ENCODE measurements at regions not wholly inside any gene's neighbourhood (a gene's known extent, or its start where the extent isn't known, plus 50 kb on each side); places are given as distances from the start of the nearest gene placed in this dataset.
"Not testable (repeated sequence)": the region's sequence is repeated elsewhere in the genome, so short reads cannot be mapped to it uniquely, and the experiment has no call there.

DNA sequence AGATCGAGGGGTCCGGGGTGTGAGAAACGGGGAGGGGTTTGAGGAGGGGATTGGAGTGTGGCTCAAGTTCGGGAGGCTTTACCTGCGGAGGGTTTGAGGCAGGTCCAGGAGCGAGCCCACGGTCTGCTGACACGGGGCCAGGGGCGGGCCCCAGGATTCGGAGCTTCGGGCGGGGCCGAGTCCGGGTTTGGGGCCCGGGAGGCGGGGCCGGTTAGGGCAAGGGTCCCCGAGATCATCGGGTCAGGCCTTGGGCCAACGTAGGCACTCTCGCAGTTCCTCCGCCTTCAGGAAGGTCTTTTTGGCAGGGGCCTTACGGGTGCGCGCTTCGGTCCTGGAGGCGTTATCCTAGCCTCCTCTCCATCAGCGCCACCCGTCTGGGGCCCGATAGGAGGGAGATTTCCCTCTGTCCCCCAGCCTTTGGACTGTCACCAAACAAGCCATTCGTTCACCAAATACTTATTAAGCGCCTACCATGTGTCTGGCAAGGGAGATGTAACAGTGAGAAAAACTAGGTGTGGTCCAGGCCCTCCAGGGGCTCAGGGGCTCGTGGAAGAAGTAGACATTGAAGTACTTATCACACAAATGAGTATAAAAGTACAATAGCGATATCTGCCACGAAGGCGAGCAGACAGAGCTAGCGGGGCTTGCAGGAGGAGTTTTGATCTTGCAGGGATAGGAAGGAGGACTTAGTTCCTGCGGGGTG lies 190.1 kb downstream of the ADRA2C start:
- peak overlapping the region; percentile 75 for H3K4me3 ChIP-seq (ENCODE audit: low read depth, low read length)
- POLR2A ChIA-PET; H3K36me3 ChIP-seq (ENCODE audit: control insufficient read depth, insufficient read depth, low read length); DNase-seq (ENCODE audit: low read depth); H3K27me3 ChIP-seq (ENCODE audit: control insufficient read depth, insufficient read depth, low read length); CTCF ChIA-PET: not testable (repeated sequence)

DNA sequence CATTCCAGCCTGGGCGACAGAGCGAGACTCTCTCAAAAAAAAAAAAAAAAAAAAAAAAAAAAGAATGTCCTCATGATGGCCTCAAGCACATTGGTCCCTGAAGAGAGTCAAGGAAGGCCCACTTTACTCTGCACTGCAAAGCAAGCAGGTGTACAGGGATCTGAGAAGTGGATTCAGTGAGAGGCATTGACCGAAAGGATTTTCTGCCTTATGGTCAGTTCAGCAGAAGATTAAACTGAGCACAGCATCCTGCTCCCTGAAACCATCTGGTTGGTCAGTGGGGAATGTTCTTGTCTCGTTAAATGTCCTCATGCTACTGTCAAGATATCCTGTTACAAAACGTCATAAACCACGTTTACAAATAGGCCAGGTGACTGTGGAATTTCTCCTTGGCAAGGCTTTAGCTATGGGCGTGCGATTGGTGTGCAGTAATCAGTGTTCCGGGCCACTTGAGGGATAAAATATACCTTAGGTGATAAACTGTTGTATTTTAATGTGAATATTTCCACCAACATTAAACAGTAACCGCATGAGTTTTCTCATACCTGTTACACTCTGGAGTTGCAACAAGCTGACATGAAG lies 195.0 kb downstream of the ADRA2C start:
- H3K4me3 ChIP-seq (ENCODE audit: low read depth, low read length); H3K27me3 ChIP-seq (ENCODE audit: control insufficient read depth, insufficient read depth, low read length); CTCF ChIA-PET; POLR2A ChIA-PET; H3K36me3 ChIP-seq (ENCODE audit: control insufficient read depth, insufficient read depth, low read length); DNase-seq (ENCODE audit: low read depth): not testable (repeated sequence)

DNA sequence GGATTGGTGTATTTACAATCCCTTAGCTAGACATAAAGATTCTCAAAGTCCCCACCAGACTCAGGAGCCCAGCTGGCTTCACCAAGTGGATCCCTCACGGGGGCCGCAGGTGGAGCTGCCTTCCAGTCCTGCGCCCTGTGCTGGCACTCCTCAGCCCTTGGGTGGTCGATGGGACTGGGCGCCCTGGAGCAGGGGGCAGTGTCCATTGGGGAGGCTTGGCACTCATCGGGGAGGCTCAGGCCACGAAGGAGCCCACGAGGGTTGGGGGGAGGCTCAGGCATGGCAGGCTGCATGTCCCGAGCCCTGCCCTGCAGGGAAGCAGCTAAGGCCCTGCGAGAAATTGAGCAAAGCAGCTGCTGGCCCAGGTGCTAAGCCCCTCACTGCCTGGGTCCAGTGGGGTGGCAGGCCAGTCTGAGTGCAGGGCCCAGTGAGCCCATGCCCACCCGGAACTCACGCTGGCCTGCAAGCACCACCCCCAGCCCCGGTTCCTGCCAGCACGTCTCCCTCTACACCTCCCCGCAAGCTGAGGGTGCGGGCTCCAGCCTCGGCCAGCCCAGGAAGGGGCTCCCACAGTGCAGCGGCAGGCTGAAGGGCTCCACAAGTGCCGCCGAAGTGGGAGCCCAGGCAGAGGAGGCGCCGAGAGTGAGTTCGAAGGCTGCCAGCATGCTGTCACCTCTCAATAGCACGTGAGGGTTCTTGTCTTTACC lies 198.5 kb downstream of the ADRA2C start:
- H3K36me3 ChIP-seq (ENCODE audit: control insufficient read depth, insufficient read depth, low read length); POLR2A ChIA-PET; DNase-seq (ENCODE audit: low read depth); H3K4me3 ChIP-seq (ENCODE audit: low read depth, low read length); CTCF ChIA-PET; H3K27me3 ChIP-seq (ENCODE audit: control insufficient read depth, insufficient read depth, low read length): not testable (repeated sequence)

DNA sequence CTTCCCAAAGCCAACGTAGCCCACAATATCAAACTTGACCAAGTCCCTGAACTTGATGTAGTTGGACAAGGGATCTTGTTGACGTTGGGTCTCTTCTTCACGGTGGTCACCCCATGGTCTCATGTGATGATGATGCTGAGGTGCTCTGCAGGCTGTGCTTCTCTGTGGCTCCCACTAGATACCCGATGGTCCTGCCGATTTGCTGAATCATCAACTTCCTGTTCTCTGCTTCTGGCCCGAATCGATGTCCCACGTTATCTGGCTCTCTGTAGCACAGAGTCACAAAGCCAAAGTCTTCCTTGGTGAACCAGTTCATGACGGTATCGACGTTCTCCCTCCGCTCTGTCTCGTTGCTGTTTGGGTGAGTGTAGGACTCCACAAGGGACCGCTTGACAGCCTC lies 201.0 kb downstream of the ADRA2C start:
- CTCF ChIA-PET; H3K27me3 ChIP-seq (ENCODE audit: control insufficient read depth, insufficient read depth, low read length): not testable (repeated sequence)

DNA sequence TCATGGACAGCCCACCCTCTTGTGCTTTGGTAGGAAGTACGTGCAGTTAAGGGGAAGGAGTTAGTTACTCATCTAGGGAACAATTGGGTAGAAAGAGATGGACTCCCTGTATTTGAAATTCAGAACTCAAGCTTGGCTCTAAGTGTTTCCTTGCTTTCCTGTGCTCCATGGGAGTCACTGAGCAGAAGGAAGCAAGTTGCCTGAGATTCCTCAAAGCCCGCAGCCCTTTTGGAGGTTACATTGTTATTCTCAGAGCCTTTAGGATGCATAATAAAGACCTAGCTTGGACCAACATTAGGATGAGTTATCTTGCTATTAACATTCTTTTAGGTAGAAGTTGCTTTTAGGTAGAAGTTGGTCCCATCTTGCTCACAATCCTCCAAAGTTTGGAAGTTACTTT lies 206.4 kb downstream of the ADRA2C start:
- CTCF ChIA-PET: not testable (repeated sequence)

More for the DNA sequence above, 201.0 kb downstream of the ADRA2C start:
- H3K4me3 ChIP-seq (ENCODE audit: low read depth, low read length); POLR2A ChIA-PET; DNase-seq (ENCODE audit: low read depth); H3K36me3 ChIP-seq (ENCODE audit: control insufficient read depth, insufficient read depth, low read length): not testable (repeated sequence)

DNA sequence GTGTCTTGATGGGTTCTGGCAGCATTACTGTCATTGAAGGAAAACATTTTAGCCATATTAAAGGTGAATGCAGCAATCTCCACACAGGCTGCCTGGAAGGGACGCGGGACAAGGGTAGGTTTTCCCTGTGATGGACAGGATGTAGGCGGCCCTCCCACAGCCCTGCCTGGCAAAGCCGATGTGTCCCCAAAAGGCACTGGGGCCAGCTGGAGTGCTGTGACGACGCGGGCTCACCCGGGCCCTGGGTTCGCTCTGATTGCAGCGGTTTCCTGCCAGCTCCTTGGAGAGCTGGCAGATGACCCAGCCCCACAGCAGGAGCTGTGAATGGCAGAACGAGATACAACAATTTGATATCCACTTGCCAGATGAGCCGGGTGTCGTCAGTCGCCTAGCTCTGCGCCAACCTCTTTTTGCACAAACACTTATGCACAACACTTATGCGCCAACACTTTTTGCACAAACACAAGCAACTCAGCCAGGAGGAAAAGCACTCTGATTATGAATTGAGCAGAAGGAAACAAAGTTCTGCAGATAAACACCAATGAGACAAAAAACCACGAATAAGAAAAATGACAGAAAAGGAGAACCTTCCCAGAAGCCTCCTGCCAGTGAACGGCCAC lies 207.5 kb downstream of the ADRA2C start:
- POLR2A ChIA-PET; CTCF ChIA-PET; DNase-seq (ENCODE audit: low read depth); H3K4me3 ChIP-seq (ENCODE audit: low read depth, low read length); H3K36me3 ChIP-seq (ENCODE audit: control insufficient read depth, insufficient read depth, low read length); H3K27me3 ChIP-seq (ENCODE audit: control insufficient read depth, insufficient read depth, low read length): not testable (repeated sequence)

More for the DNA sequence above, 206.4 kb downstream of the ADRA2C start:
- H3K36me3 ChIP-seq (ENCODE audit: control insufficient read depth, insufficient read depth, low read length); H3K4me3 ChIP-seq (ENCODE audit: low read depth, low read length); H3K27me3 ChIP-seq (ENCODE audit: control insufficient read depth, insufficient read depth, low read length); DNase-seq (ENCODE audit: low read depth); POLR2A ChIA-PET: not testable (repeated sequence)

DNA sequence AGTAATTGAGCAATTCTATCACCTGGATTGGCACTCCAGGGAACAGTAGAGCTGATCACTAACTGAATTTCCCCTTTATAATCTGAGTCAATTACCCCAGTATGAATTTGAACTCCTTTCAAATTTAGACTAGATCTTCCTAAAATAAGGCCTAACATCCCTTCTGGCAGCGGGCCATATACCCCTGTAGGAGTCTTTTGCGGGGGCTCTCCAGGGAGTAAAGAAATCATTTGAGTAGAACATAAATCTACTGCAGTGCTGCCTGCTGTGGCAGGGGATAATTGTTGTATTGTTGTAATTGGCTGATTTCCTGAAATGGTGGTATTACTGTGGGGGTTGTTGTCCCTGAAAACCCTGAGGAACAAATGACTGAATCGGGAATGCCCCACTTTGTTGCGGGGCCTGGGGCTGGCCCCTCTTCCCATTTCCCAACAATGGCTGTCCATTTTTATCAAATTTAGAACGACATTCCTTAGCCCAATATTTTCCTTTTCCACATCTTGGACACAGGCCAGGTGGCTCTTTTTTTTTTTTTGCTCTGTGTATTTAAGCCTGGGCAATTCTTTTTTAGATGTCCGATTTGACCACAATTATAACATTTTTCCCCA lies 217.4 kb downstream of the ADRA2C start:
- CTCF ChIA-PET; H3K36me3 ChIP-seq (ENCODE audit: control insufficient read depth, insufficient read depth, low read length); POLR2A ChIA-PET; H3K27me3 ChIP-seq (ENCODE audit: control insufficient read depth, insufficient read depth, low read length); H3K4me3 ChIP-seq (ENCODE audit: low read depth, low read length); DNase-seq (ENCODE audit: low read depth): not testable (repeated sequence)

DNA sequence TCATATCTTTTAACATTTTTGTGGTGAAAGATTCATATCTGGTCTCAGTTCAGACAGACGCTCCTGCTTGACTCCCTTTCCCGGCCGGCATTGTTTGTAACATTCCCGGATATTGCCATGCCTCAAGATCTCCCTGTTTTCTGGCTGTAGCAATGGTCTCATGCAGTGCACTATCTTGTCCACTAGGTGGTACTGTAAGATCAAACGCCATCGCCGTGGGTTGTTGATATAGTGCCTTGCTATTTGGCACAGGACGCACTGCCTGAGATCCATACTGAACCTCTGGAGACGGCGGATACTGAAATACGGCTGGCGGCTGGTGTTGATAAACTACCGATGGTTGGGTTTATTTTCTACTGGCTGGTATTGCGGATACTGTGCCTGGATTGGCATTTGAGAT lies 218.6 kb downstream of the ADRA2C start:
- DNase-seq (ENCODE audit: low read depth); POLR2A ChIA-PET; H3K36me3 ChIP-seq (ENCODE audit: control insufficient read depth, insufficient read depth, low read length); H3K27me3 ChIP-seq (ENCODE audit: control insufficient read depth, insufficient read depth, low read length); H3K4me3 ChIP-seq (ENCODE audit: low read depth, low read length): not testable (repeated sequence)
- CTCF ChIA-PET: interaction anchor here (1.1 kb wide), 1 partner anchor 122 kb away, joined by 5 read pairs; no protein-coding TSS in a partner anchor
- TF ChIP-seq, protein P1, sequence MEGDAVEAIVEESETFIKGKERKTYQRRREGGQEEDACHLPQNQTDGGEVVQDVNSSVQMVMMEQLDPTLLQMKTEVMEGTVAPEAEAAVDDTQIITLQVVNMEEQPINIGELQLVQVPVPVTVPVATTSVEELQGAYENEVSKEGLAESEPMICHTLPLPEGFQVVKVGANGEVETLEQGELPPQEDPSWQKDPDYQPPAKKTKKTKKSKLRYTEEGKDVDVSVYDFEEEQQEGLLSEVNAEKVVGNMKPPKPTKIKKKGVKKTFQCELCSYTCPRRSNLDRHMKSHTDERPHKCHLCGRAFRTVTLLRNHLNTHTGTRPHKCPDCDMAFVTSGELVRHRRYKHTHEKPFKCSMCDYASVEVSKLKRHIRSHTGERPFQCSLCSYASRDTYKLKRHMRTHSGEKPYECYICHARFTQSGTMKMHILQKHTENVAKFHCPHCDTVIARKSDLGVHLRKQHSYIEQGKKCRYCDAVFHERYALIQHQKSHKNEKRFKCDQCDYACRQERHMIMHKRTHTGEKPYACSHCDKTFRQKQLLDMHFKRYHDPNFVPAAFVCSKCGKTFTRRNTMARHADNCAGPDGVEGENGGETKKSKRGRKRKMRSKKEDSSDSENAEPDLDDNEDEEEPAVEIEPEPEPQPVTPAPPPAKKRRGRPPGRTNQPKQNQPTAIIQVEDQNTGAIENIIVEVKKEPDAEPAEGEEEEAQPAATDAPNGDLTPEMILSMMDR (IDR thresholded peaks at IDR 0.05; ENCODE audit: insufficient read depth, low read depth, low read length): 0 out of 2 replicates have a peak, but pooled peaks have one; percentile 19

DNA sequence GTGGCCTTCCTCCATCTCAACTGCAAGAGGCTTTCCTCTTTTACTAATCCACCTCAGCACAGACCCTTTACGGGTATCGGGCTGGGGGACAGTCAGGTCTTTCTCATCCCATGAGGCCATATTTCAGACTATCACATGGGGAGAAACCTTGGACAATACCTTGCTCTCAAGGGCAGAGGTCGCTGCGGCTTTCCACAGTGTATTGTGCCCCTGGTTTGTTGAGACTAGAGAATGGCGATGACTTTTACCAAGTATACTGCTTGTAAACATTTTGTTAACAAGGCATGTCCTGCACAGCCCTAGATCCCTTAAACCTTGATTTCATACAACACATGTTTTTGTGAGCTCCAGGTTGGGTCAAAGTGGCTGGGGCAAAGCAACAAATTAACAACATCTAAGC lies 220.2 kb downstream of the ADRA2C start:
- H3K36me3 ChIP-seq (ENCODE audit: control insufficient read depth, insufficient read depth, low read length); POLR2A ChIA-PET; H3K27me3 ChIP-seq (ENCODE audit: control insufficient read depth, insufficient read depth, low read length); CTCF ChIA-PET; DNase-seq (ENCODE audit: low read depth); H3K4me3 ChIP-seq (ENCODE audit: low read depth, low read length): not testable (repeated sequence)

DNA sequence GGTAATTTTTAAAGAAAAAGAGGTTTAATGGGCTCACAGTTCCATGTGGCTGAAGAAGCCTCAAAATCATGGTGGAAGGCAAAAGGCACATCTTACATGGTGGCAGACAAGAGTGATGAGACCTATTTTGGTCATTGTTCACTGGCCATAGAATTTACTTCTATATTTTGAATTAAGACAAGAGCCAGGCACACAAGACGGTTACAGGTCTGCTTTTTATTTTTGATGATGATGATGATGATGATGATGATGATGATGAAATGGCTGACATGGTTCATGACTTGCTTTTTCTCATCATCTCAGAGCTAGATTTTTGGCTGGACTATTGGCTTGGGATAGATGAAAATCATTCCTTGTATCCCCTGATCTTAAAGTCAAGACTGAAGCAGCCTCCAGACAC lies 229.3 kb downstream of the OTOP1 start:
- CTCF ChIA-PET; POLR2A ChIA-PET; H3K4me3 ChIP-seq (ENCODE audit: low read depth, low read length); H3K27me3 ChIP-seq (ENCODE audit: control insufficient read depth, insufficient read depth, low read length); H3K36me3 ChIP-seq (ENCODE audit: control insufficient read depth, insufficient read depth, low read length); DNase-seq (ENCODE audit: low read depth): not testable (repeated sequence)

DNA sequence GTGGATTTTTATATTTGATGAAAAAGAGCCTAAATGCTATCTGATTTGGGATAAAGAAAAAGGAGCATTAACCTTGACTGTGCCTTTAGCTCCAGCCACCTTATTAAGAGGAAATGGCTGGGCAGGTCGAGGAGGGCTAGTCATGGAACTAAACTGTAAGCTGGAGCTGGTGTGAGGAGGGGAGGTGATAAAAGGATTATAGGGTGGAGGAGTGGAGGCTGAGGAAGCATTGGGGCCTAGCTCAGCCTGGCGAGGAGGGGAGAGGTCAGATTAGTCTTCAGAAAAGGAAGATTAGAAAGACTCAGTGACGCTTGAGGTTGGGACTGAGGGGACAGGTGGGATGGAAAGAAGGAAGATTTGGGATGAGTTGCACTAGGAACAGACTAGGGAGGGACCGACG lies 222.7 kb downstream of the OTOP1 start:
- CTCF ChIA-PET: not testable (repeated sequence)

More for the DNA sequence above, 222.7 kb downstream of the OTOP1 start:
- H3K36me3 ChIP-seq (ENCODE audit: control insufficient read depth, insufficient read depth, low read length); H3K27me3 ChIP-seq (ENCODE audit: control insufficient read depth, insufficient read depth, low read length); H3K4me3 ChIP-seq (ENCODE audit: low read depth, low read length); DNase-seq (ENCODE audit: low read depth); POLR2A ChIA-PET: not testable (repeated sequence)
